Mammary epithelial cell (primary cell): ENCODE measurements at regions not wholly inside any gene's neighbourhood (a gene's known extent, or its start where the extent isn't known, plus 50 kb on each side); places are given as distances from the start of the nearest gene placed in this dataset.

Source experiments
- EZH2 ChIP-seq: IDR thresholded peaks from 2 replicates; pipeline ENCODE4 v1.6.1; 2012; ENCODE audit warnings: low read length, inconsistent platforms, borderline replicate concordance
- TF ChIP-seq, protein P1 (sequence below), 2 donors: IDR thresholded peaks in 1 of 2; conservative IDR thresholded peaks in 1 of 2; 2 replicates each; pipeline ENCODE4 v1.5.1; 2011 to 2012; ENCODE audit warnings: inconsistent platforms in 2 of 2, low read length in 2 of 2, mild to moderate bottlenecking in 2 of 2, control low read depth in 1 of 2, low read depth in 1 of 2; ENCODE audit not compliant: insufficient read depth in 1 of 2; ENCODE audit errors: extremely low read depth in 1 of 2

DNA sequence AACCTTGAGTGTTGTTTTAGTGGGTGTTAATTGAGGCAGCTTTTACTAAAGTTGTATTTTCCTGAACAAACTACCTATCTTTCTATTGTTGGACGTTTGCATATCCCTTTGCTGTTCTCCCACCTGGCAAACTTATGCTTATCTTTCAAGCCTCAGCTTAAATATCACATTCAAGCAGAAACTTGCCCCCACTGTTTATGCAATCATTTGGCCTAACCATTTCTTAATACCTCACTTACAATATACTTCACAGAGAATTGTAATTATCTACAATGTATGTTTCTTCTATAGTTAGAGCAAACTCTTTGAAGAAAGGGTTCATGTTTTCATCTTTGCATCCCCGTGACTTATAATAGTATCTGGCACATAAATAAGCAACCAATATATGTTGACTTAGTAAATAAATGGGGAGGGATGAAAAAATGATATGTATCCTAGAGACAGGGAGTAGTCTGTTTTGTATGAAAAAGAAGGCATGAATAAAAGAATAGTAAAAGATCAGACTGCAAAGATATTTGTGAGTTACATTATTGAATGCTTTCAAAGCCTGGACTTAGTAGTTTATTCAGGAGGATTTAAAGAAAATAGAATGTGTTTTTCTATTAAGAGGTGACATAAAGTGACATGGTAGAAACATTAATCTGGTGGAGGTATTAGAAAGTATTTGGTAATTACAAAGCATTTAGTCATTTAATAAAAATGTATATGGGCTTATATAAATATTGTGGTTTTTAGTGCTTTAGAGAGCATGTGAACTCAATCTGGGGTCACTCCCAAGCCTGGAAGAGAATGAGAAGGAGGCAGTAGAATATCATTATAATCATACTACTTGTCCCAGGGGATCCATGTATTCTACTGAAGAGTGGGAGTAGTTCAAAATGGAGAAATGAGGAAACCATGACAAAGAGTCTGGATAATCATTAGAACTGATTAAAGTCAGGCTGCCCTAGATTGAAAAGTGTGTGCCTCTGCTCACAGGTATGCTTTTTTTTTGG lies 60.0 kb upstream of the DCBLD2 start:
- no peak for TF ChIP-seq EZH2
- TF ChIP-seq, protein P1, sequence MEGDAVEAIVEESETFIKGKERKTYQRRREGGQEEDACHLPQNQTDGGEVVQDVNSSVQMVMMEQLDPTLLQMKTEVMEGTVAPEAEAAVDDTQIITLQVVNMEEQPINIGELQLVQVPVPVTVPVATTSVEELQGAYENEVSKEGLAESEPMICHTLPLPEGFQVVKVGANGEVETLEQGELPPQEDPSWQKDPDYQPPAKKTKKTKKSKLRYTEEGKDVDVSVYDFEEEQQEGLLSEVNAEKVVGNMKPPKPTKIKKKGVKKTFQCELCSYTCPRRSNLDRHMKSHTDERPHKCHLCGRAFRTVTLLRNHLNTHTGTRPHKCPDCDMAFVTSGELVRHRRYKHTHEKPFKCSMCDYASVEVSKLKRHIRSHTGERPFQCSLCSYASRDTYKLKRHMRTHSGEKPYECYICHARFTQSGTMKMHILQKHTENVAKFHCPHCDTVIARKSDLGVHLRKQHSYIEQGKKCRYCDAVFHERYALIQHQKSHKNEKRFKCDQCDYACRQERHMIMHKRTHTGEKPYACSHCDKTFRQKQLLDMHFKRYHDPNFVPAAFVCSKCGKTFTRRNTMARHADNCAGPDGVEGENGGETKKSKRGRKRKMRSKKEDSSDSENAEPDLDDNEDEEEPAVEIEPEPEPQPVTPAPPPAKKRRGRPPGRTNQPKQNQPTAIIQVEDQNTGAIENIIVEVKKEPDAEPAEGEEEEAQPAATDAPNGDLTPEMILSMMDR (conservative IDR thresholded peaks at IDR 0.05 in 1 of 2, IDR thresholded peaks at IDR 0.05 in 1 of 2; ENCODE audit: extremely low read depth in 1 of 2, insufficient read depth in 1 of 2, low read depth in 1 of 2, low read length in 2 of 2) = no peak
